HS-27A (cell line): ENCODE measurements at regions not wholly inside any gene's neighbourhood (a gene's known extent, or its start where the extent isn't known, plus 50 kb on each side); places are given as distances from the start of the nearest gene placed in this dataset.

Source experiments
- DNase-seq: peaks from one replicate; pipeline ENCODE4 v3.0.0-alpha.2; 2012; ENCODE audit warnings: low read depth, missing footprints

DNA sequence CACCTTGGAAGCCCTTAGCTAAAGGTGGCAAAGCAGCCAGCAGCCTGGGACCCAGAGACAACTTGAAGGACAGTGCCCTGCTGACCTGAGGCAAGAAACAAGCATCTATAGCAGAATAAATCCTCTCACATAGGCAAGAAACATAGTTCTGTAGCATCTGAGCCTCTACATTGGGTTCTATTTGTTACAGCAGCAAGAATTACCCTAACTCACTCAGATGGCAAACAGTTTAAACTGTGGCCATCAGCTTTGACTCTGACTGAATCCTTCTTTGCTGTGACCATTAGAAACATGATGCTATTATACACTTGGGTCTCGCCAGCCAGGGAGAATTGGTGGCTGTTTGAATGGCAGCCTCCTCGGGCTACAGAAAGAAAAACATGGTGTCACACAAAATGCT, 53.1 kb upstream of the CCL1 start:
- no peak for DNase-seq

- DNase-seq, result no peak
Observed at GRCh38 chr17:34414339-34414738, 51.3 kb upstream of the CCL1 start.

DNA sequence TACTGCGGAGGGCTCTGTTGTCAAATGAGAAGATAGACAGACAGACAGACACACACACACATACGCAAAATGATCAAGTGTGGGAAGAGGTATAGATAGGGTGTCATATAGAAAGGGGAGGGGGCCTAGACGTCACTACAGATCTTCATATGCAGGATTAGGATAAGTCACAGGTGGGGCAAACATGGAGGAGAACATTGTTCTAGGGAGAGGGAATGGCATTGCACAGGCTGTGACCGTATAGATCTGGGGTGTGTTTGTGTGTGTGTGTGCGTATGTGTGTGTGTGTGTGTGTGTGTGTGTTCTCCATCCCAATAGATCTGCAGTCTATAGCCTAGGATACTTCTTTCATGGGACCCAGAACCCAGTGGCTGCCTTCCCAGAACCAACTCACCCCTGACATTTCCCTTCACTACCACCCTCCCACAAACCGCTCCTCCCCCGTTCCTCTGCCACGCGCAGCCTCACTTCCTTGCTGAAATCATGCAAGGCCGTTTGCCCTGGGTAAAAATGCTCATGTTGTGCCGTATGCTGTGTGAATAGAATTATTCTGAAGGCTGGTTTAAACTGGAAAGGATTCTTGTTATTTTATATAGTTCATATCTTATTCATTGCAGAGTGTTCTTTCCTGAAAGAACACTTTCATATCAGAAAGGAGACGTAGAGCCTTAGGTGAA, 50.5 kb upstream of the CCL1 start:
- no peak for DNase-seq

DNA sequence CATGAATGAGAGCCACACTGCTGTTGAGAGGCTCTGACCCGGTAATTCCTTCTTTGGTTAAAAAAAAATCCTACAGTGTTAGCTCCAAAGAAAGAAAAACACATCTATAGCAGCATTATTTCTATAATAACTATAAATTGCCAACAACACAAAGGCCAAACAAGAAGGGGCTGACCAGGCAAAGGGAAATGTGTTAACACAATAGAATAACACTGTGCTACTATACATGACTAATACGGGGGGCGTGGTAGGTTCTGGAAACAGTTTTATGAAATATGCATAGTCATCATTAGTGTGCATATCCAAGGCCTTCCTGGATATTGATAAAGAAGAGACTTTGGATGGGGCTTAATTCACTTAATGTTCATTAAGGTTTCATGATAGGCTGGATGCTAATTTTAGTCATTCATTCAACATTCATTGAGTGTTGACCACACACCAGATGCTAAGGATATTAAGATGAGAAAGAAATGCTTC, 50.0 kb upstream of the CCL1 start:
- no peak for DNase-seq
